SK-MEL-5 (cell line): ENCODE measurements at regions not wholly inside any gene's neighbourhood (a gene's known extent, or its start where the extent isn't known, plus 50 kb on each side); places are given as distances from the start of the nearest gene placed in this dataset.

Source experiments
- DNase-seq: peaks from one replicate; pipeline ENCODE4 v3.0.0-alpha.2; 2016; ENCODE audit warnings: low read depth, low spot score
- in situ Hi-C: cut with HindIII; loops from 2 replicates; pipeline ENCODE4 v1.10.0; 2016; ENCODE audit warnings: low sequenced_read_pairs, high pct_unique_total_duplicates, low pct_unique_long_range_greater_than_20kb

DNA sequence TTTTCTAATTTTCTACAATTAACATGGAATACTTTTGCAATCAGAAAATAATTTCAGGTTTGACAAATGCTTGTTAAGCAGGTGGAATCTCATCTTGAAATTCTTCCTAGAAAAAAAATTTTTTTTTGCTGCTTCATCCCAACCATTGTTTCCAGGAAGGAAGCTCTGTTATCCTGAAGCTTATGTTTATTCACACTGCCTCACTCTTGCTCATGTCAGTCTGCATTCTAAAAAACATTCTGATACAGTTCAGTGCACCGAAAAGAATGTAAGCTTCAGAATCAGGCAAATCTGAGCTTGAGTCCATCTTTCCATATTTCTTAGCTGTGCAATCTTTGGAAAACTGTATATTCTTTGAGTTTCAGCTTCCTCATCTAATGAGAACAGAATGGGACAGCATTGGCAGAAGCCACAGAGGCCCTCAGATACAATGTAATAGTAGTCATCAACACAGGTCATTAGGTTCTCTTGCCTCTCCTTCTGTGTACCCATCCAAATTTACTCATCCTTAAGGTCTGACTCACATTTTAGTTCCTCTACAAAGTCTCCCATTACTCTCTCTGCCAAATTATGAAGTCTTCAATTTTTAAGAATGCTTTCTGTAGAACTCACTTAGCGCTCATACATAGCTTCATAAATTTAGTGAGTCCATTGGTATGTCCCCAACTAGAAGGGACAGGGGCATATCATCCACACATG is 881.8 kb upstream of the NR2F2 start:
- in situ Hi-C loops, result no loop called here
- DNase-seq, result no peak

GRCh38 chr15:95449230-95449628 is 881.3 kb upstream of the NR2F2 start:
- in situ Hi-C loops, result no loop called here
- DNase-seq, result no peak

GRCh38 chr15:95450413-95450812 is 880.1 kb upstream of the NR2F2 start:
- DNase-seq, result no peak
- in situ Hi-C loops, result no loop called here

DNA sequence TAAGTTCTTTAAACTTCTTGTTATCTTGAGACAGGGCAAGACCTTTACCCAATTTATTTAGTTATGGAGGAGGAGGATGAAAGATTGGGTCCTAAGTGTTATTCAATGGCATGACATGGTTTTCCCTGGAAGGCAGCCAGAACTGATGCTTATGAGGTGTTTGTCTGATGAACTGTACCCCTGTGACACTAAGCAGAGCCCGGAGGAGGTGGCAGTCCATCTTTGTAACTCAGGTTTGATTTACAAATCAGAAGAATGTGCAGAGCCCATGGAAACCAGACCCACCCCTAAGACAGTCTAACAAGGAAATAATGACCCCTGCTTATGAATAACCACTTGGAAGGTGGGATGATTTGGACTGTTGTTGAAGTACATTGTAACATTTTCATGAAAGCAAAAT is 878.6 kb upstream of the NR2F2 start:
- in situ Hi-C loops, result no loop called here
- no peak for DNase-seq

DNA sequence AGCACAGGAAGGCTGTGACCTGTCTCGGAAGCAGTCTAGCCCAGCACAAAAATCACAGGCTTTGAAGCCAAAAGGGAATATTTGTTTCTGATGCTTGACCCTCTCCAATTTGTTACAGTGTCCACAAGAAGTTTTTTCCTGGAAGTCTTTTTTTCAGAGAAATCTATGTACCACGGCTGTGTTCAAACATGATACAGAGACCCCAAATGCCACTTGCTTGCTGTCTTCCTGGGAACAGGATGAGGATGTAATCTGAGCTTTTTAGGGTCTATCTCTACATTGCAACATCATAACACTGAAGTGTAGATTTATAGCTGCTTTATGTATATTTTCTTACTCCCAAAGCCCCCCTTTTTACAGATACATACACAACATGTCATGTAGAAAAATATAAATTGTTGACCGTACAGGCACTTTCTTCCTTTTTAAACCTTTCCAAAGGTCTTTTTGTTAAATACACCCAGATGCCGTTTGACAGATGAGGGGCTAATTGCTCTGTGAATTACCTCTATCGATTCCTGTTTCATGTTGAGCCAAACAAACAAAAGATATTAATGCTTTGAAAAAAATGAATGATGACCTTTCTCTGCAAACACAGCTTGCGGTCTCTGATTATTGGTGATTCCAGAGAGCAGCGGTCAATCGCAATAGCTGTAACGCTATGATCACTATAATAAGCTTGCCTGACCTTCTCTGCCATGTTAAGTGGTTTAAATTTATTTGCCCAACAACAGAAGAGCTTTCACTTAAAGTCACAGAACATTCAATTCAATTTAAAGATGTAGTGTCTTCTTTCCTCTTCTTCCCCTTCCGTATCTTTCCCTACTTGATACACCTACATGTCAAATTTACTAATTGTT is 875.9 kb upstream of the NR2F2 start:
- in situ Hi-C loops, result no loop called here
- no peak for DNase-seq

DNA sequence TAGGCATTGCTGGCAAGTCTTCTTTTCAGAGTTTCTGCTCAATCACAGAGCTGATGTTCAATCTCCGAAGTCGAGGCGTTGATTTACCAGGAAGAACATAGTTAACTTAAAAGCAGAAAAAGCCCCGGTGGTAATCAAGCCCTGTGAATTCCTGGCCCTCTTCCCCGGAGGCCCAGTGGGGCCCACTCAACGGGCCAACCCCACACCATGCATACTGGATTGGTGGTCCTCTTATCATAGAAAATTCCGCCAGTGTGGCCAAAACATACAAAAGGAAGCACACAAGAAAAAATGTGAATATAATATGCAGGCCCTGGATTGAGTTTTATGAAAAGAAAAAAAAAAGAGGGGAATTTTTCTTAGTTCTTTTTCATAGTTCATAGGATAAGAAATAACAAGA is 873.0 kb upstream of the NR2F2 start:
- in situ Hi-C loops, result no loop called here
- DNase-seq, result no peak

- in situ Hi-C loops, result no loop called here
- no peak for DNase-seq
Observed at GRCh38 chr15:95458721-95459120, 871.8 kb upstream of the NR2F2 start.

DNA sequence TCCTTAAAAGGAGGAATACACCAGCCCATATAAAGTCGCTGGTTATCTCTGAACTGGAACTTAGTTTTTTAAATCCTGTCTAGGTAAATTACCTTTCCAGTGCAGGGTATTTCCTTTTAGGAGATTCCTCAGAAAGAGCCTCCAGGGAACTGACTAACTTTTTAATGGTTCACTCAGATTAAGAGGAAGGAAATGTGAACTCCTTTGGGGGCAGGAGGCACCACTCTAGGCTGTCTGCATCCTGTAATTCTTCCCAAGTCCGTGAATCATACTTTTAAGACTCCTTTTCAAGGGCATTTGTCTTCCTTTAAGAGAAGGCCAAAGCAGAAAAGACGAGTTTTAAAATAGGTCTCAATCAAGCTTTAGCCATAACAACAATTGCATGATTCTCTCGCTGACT is 871.2 kb upstream of the NR2F2 start:
- no peak for DNase-seq
- in situ Hi-C loops, result no loop called here

DNA sequence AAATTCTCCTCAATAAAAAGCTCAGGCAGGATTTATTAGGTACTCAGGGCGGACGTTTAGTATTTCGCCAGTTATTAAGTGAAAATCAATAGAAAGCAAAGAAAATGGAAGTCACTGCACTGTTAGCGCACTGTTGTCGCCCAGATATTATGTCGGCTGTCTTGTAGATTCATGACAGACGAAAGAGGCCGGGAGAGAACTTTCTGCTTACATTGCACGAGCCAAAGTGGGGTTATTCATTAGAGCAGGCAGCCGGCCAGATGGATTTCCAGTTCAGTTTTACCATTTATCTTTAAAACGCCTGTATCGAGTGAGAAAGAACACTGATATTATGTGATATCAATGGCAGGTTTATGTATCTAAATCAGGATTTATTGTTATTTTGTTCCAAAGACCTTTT is 866.0 kb upstream of the NR2F2 start:
- DNase-seq, result no peak
- in situ Hi-C loops, result no loop called here

DNA sequence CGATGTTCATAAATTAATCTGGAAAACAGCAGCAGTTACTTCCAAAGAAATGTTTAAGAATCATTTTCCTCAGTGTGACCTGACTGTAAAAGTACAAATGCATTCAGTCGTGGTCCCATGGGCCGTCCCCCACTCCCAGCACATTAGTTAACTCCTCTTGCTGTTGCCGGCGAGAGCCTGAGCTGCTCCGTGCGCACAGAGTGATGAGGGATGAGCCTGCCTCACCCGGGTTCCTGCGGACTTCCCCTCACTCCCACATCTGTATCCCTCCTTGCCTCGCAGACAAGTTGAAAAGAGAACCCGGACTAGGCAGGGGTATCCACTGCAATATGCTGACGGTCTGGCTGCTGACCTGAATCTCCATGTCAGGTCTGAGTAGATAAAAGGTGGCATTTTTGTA is 861.7 kb upstream of the NR2F2 start:
- in situ Hi-C loops, result no loop called here
- DNase-seq, result no peak

GRCh38 chr15:95469496-95470000 is 861.0 kb upstream of the NR2F2 start:
- in situ Hi-C loops, result no loop called here

GRCh38 chr15:95470529-95470928 is 860.0 kb upstream of the NR2F2 start:
- no peak for DNase-seq
- in situ Hi-C loops, result no loop called here

More at GRCh38 chr15:95469496-95470000, 861.0 kb upstream of the NR2F2 start:
- DNase-seq, result no peak

DNA sequence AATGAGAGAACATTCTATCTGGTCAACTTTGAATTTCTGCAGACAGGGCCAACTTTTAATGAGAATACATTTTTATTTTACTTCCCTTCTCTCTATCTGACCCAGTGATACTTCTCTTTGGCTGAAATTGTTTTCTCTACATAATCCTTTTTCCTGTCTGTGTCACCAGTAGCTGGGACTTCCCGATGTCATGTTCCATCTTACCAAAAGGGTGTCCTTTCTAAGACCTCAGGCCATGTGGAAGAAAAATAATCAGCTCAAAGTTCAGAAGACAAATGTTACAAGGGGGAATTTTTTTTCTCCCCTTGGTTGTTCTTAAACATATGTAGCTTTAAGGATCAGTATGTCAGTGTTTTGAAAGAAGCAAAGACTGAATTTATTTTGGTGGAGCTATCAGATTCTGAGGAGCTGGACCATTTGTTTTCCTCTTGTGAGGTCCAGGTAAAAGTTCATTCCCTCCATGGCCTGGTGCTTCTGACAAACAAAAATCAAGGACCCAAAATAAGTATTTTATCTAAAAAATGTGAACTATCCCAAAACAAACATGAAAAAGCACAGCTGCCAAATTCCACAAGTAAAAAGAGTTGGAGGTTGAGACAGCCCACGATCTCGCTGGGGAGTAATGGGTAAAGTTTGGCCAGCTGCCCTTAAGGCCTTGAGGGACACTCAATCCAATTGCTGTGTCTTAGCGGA is 859.4 kb upstream of the NR2F2 start:
- no peak for DNase-seq
- in situ Hi-C loops, result no loop called here

DNA sequence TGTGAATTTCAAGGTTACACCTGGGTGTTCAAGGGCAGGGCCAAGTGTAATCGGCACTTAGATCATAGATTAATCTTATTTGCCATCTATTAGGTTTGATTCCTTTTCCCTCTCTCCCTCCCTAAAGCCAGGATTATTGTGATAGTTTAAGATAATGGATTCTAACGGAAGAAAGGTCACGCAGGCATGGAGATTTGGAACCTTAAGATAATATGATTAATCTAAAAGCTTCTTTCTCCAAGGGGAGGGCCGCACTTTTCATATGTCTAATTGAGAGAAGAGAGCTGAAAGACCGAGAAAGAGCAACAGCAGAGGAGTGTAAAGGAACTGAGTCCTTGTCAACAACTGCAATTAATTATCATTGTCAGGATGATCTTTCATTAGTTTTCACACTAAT is 858.8 kb upstream of the NR2F2 start:
- in situ Hi-C loops, result no loop called here

GRCh38 chr15:95475067-95475466 is 855.4 kb upstream of the NR2F2 start:
- in situ Hi-C loops, result no loop called here
- no peak for DNase-seq

More for the DNA sequence above, 858.8 kb upstream of the NR2F2 start:
- DNase-seq, result no peak

DNA sequence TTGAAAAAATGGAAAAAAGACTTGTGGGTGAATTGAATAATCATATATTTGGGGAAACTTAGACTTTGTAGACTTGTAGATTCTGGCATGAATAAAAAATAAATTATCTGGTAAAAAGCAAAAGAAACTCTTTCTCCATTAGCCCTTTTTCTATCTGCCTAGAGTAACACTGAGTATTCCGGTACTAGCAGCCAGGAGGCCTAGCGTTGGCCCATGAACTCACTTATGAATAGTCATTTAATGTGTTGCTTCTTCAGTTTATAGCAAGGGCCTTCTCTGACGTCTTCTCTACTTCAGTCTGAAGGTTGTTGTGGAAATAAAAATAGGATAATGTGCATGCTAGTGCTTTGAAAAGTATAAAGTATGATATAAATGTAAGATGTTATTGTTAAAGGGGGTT is 851.2 kb upstream of the NR2F2 start:
- in situ Hi-C loops, result no loop called here
- no peak for DNase-seq

DNA sequence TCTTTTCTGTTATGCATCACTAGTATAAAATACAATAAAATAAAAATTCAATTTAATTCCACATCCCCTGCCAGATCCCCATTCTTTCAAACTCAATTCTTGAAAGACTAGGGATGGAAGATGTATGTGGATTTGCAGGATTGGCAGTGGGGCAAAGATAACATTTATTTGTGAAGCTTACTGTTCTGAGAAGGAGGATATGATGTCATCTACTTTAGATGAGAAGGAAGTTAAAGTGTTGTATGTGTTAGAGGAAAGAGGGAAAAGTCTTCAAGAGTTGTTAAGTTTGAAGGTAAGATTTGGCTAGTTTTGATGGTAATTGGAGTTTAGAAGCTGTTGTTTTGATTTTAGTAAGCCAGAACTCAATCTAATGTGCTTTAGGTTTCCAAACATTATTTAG is 845.1 kb upstream of the NR2F2 start:
- no peak for DNase-seq
- in situ Hi-C loops, result no loop called here

DNA sequence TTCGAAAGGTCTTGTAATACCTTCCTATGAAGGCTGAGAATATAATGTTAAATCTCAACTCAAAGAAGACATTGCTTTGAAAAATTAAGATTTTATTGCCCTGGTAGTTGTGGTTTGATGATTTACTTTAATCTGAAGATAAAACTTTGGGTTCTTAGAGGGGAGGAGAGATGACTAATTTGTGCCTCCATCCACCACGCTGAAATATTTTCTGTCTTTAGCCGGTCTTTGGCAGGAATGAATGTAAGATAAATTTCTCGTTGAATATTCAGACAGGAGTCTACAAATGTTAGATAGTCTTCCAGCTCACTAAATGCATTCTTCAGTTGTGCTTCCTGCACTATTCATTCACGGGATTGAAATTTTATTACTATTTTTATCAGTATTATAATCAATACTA is 844.3 kb upstream of the NR2F2 start:
- in situ Hi-C loops, result no loop called here
- no peak for DNase-seq
